ENCODE measurements at regions not wholly inside any gene's neighbourhood (a gene's known extent, or its start where the extent isn't known, plus 50 kb on each side); places are given as distances from the start of the nearest gene placed in this dataset.

DNA sequence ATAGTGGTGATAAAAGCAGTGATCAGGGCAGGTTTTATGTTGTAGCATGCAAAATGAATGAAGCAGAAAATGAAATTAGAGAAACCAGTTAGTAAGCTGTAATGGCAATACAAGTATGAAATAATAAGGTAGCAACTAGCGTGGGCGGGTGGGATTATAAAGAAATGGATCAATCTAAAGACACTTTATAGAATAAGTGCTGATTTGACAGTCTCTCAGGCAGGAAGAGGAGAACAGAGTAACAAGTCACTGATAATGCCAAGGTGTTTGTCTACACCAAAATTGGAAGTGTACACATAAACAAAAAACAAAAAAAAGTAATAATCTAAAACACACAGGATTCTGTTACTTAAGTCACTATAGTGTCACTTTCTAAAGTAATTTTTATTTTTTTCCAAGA is 51.0 kb upstream of the PCBP1 start:
- TF ChIP-seq, protein P1, sequence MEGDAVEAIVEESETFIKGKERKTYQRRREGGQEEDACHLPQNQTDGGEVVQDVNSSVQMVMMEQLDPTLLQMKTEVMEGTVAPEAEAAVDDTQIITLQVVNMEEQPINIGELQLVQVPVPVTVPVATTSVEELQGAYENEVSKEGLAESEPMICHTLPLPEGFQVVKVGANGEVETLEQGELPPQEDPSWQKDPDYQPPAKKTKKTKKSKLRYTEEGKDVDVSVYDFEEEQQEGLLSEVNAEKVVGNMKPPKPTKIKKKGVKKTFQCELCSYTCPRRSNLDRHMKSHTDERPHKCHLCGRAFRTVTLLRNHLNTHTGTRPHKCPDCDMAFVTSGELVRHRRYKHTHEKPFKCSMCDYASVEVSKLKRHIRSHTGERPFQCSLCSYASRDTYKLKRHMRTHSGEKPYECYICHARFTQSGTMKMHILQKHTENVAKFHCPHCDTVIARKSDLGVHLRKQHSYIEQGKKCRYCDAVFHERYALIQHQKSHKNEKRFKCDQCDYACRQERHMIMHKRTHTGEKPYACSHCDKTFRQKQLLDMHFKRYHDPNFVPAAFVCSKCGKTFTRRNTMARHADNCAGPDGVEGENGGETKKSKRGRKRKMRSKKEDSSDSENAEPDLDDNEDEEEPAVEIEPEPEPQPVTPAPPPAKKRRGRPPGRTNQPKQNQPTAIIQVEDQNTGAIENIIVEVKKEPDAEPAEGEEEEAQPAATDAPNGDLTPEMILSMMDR (conservative IDR thresholded peaks at IDR 0.05; ENCODE audit: low read depth, low read length), result no peak
- H3K4me3 ChIP-seq (ENCODE audit: low read depth, low read length), result no peak overlapping the region
- DNase-seq (ENCODE audit: low read depth), result no peak

DNA sequence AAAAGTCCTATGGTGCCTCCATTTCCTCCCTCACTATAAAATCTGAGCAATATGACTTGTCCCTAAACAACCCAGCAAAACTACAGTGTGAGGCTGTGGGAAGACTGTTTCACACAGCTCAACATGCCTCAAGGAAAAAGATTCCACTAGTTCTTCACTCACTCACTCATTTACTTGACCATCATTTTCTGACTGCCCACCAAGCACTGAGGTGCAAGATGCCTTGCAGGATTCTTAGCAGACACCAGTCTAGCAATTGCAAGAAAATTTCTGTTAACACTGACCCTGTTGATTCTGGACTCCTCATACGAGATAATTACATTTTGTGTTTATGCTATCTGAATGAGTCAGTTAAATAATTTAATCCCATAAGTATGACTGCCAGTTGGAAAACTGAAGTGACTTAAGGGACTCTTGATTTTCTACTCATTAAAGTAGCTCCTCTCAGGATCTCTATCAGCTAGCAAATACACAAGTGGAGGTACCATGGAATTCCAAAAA is 51.9 kb upstream of the PCBP1 start:
- TF ChIP-seq, protein P1 (conservative IDR thresholded peaks at IDR 0.05; ENCODE audit: low read depth, low read length), result no peak
- H3K4me3 ChIP-seq (ENCODE audit: low read depth, low read length), result no peak overlapping the region
- DNase-seq (ENCODE audit: low read depth), result no peak

DNA sequence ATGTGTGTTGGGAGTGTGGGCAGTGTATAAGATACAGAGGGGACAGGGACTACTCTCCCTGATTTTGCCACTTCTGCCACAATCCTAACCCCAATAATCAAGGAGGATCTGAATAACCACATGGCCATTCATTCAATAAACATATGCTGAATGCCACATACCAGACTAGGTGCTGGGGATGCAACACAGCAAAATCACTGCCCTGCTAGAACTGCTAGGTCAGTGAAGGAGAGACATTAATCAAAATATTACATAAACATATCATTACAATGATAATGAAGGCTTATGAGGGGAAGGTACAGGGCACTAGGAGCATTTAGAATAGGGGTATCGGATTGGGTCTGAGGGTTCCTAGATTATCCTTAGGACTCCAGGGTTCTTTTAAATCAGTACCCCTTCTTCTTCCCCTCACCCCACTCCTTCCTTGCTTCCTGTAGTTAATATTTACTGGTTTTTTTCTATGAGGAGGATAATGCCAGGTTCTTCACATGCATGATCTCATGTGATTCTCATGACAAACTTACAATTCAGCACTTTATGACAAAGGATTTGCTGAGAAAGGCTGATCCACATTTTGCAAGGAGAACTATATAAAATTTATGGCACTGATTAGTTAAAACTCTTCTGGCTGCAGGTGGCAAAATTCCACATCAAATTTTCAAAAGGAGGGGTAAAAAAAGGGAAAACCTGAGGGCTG is 56.4 kb upstream of the PCBP1 start:
- TF ChIP-seq, protein P1 (conservative IDR thresholded peaks at IDR 0.05; ENCODE audit: low read depth, low read length), result no peak
- no peak for DNase-seq (ENCODE audit: low read depth)
- no peak overlapping the region for H3K4me3 ChIP-seq (ENCODE audit: low read depth, low read length)

- H3K4me3 ChIP-seq (ENCODE audit: low read depth, low read length), result peak overlapping the region; percentile 26
- DNase-seq (ENCODE audit: low read depth), result peak; percentile 92
- TF ChIP-seq, protein P1 (conservative IDR thresholded peaks at IDR 0.05; ENCODE audit: low read depth, low read length), result no peak
These were observed 57.4 kb upstream of the PCBP1 start for GRCh38 chr2:70029814-70030409.

- H3K4me3 ChIP-seq (ENCODE audit: low read depth, low read length), result no peak overlapping the region
- DNase-seq (ENCODE audit: low read depth), result no peak
- TF ChIP-seq, protein P1 (conservative IDR thresholded peaks at IDR 0.05; ENCODE audit: low read depth, low read length), result no peak
These were observed 62.9 kb upstream of the ASPRV1 start for GRCh38 chr2:70024284-70024683.

GRCh38 chr2:70019096-70019495 is 57.7 kb upstream of the ASPRV1 start:
- TF ChIP-seq, protein P1 (conservative IDR thresholded peaks at IDR 0.05; ENCODE audit: low read depth, low read length), result no peak
- no peak overlapping the region for H3K4me3 ChIP-seq (ENCODE audit: low read depth, low read length)
- DNase-seq (ENCODE audit: low read depth), result no peak

DNA sequence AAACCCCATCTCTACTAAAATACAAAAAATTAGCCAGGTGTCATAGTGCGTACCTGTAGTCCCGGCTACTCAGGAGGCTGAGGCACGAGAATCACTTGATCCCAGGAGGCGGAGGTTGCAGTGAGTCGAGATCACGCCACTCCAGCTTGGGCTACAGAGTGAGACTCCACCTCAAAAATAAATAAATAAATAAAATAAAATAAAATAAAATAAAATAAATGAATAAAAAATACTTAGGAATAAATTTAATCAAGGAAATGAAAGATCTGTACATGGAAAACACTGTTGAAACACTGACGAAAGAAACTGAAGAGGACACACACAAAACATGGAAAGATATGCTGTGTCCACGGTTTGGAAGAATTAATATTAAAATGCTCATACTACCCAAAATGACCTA is 56.5 kb upstream of the ASPRV1 start:
- no peak for DNase-seq (ENCODE audit: low read depth)
- TF ChIP-seq, protein P1 (conservative IDR thresholded peaks at IDR 0.05; ENCODE audit: low read depth, low read length), result no peak
- no peak overlapping the region for H3K4me3 ChIP-seq (ENCODE audit: low read depth, low read length)
